Subcutaneous abdominal adipose tissue (tissue), 5 donors: ENCODE measurements at regions not wholly inside any gene's neighbourhood (a gene's known extent, or its start where the extent isn't known, plus 50 kb on each side); places are given as distances from the start of the nearest gene placed in this dataset.

ENCODE experiments used
- H3K27ac ChIP-seq: one replicate; pipeline ENCODE4 v1.7.0; 2013; ENCODE audit warnings: low read depth, mild to moderate bottlenecking, inconsistent platforms, low read length, moderate library complexity
- H3K27me3 ChIP-seq, 5 donors: one replicate each; pipeline ENCODE4 v1.7.0; 2013; ENCODE audit warnings: low read length in 5 of 5, inconsistent platforms in 1 of 5; ENCODE audit not compliant: control insufficient read depth in 5 of 5, insufficient read depth in 4 of 5
- H3K36me3 ChIP-seq, 5 donors: one replicate each; pipeline ENCODE4 v1.7.0; 2013; ENCODE audit warnings: low read length in 5 of 5; ENCODE audit not compliant: control insufficient read depth in 5 of 5, insufficient read depth in 5 of 5
- H3K4me1 ChIP-seq, 5 donors: one replicate each; pipeline ENCODE4 v1.7.0; 2013; ENCODE audit warnings: low read length in 5 of 5, mild to moderate bottlenecking in 3 of 5, moderate library complexity in 1 of 5; ENCODE audit not compliant: control insufficient read depth in 5 of 5, insufficient read depth in 5 of 5
- H3K4me3 ChIP-seq, 5 donors: one replicate each; pipeline ENCODE4 v1.7.0; 2013; ENCODE audit warnings: low read length in 5 of 5, low read depth in 1 of 5
- H3K9ac ChIP-seq, 5 donors: one replicate each; pipeline ENCODE4 v1.7.0; 2013; ENCODE audit warnings: low read length in 5 of 5, mild to moderate bottlenecking in 4 of 5, moderate library complexity in 3 of 5
- H3K9me3 ChIP-seq, 5 donors: one replicate each; pipeline ENCODE4 v1.7.0; 2013; ENCODE audit warnings: low read length in 5 of 5; ENCODE audit not compliant: control insufficient read depth in 5 of 5
- donor health status: healthy.
- donor health status: healthy.
- donor health status: healthy.
- donor health status: healthy.
- donor health status: healthy.

GRCh38 chr16:86034421-86034919, 135.5 kb downstream of the IRF8 start:
- Histone ChIP-seq H3K27me3 (peaks cover 0 to 5% (median 3%) of the 10 kb centered on the region in 5 donors), H3K4me1 (peaks cover 2 to 28% (median 13%) of the 10 kb centered on the region in 5 donors), H3K9me3 (no peaks in the 10 kb centered on the region), H3K9ac (no peak overlapping the region), H3K36me3 (no peaks in the 10 kb centered on the region), H3K4me3 (no peak overlapping the region), H3K27ac (no peak overlapping the region)

- Histone ChIP-seq H3K27ac (no peak overlapping the region), H3K36me3 (no peaks in the 10 kb centered on the region), H3K27me3 (peaks cover 0 to 12% (median 5%) of the 10 kb centered on the region in 5 donors), H3K4me3 (no peak overlapping the region), H3K4me1 (peaks cover 2 to 22% (median 12%) of the 10 kb centered on the region in 5 donors), H3K9me3 (no peaks in the 10 kb centered on the region), H3K9ac (no peak overlapping the region)
These were observed 136.9 kb downstream of the IRF8 start for GRCh38 chr16:86035906-86036305.

- Histone ChIP-seq H3K4me3 (no peak overlapping the region), H3K4me1 (peaks cover 0 to 19% (median 7%) of the 10 kb centered on the region in 5 donors), H3K36me3 (no peaks in the 10 kb centered on the region), H3K9ac (no peak overlapping the region), H3K27ac (no peak overlapping the region), H3K9me3 (no peaks in the 10 kb centered on the region), H3K27me3 (peaks cover 0 to 11% (median 3%) of the 10 kb centered on the region in 5 donors)
These were observed 139.3 kb downstream of the IRF8 start for GRCh38 chr16:86037999-86038925.

GRCh38 chr16:86038926-86039310, 140.0 kb downstream of the IRF8 start:
- H3K27me3 ChIP-seq: peaks cover 0 to 13% (median 9%) of the 10 kb centered on the region in 5 donors
- H3K27ac ChIP-seq: no peak overlapping the region
- no peak overlapping the region for H3K9ac ChIP-seq
- no peaks in the 10 kb centered on the region for H3K9me3 ChIP-seq
- H3K4me1 ChIP-seq: peaks cover 0 to 22% (median 6%) of the 10 kb centered on the region in 5 donors
- no peaks in the 10 kb centered on the region for H3K36me3 ChIP-seq
- H3K4me3 ChIP-seq: no peak overlapping the region

GRCh38 chr16:86039606-86040005, 140.6 kb downstream of the IRF8 start:
- peaks cover 0 to 16% (median 9%) of the 10 kb centered on the region in 5 donors for H3K27me3 ChIP-seq
- peaks cover 0 to 29% (median 6%) of the 10 kb centered on the region in 5 donors for H3K4me1 ChIP-seq
- no peaks in the 10 kb centered on the region for H3K9me3 ChIP-seq
- H3K4me3 ChIP-seq: no peak overlapping the region
- H3K27ac ChIP-seq: no peak overlapping the region
- H3K9ac ChIP-seq: no peak overlapping the region
- H3K36me3 ChIP-seq: no peaks in the 10 kb centered on the region

- Histone ChIP-seq H3K4me3 (no peak overlapping the region), H3K9ac (no peak overlapping the region), H3K9me3 (no peaks in the 10 kb centered on the region), H3K27me3 (peaks cover 0 to 18% (median 6%) of the 10 kb centered on the region in 5 donors), H3K4me1 (peaks cover 0 to 31% (median 6%) of the 10 kb centered on the region in 5 donors), H3K36me3 (no peaks in the 10 kb centered on the region), H3K27ac (no peak overlapping the region)
These were observed 141.5 kb downstream of the IRF8 start for GRCh38 chr16:86040496-86040895.

- Histone ChIP-seq H3K9me3 (no peaks in the 10 kb centered on the region), H3K27ac (no peak overlapping the region), H3K9ac (no peak overlapping the region), H3K36me3 (no peaks in the 10 kb centered on the region), H3K27me3 (peaks cover 0 to 18% (median 6%) of the 10 kb centered on the region in 5 donors), H3K4me1 (peaks cover 0 to 31% (median 6%) of the 10 kb centered on the region in 5 donors), H3K4me3 (no peak overlapping the region)
These were observed 142.3 kb downstream of the IRF8 start for GRCh38 chr16:86041215-86041614.

- no peaks in the 10 kb centered on the region for H3K9me3 ChIP-seq
- H3K4me1 ChIP-seq: peaks cover 0 to 31% (median 6%) of the 10 kb centered on the region in 5 donors
- H3K36me3 ChIP-seq: no peaks in the 10 kb centered on the region
- no peak overlapping the region for H3K9ac ChIP-seq
- H3K27ac ChIP-seq: no peak overlapping the region
- H3K4me3 ChIP-seq: no peak overlapping the region
- H3K27me3 ChIP-seq: peaks cover 0 to 18% (median 6%) of the 10 kb centered on the region in 5 donors
These were observed 142.8 kb downstream of the IRF8 start for GRCh38 chr16:86041807-86042206.

- H3K4me1 ChIP-seq: peaks cover 0 to 31% (median 6%) of the 10 kb centered on the region in 5 donors
- H3K9me3 ChIP-seq: no peaks in the 10 kb centered on the region
- no peaks in the 10 kb centered on the region for H3K36me3 ChIP-seq
- no peak overlapping the region for H3K4me3 ChIP-seq
- no peak overlapping the region for H3K27ac ChIP-seq
- H3K27me3 ChIP-seq: peaks cover 0 to 18% (median 6%) of the 10 kb centered on the region in 5 donors
- no peak overlapping the region for H3K9ac ChIP-seq
These were observed 143.4 kb downstream of the IRF8 start for GRCh38 chr16:86042393-86042792.
